Islet of Langerhans (tissue), 1 donor: ENCODE measurements at regions not wholly inside any gene's neighbourhood (a gene's known extent, or its start where the extent isn't known, plus 50 kb on each side); places are given as distances from the start of the nearest gene placed in this dataset.
"Not testable (repeated sequence)": the region's sequence is repeated elsewhere in the genome, so short reads cannot be mapped to it uniquely, and the experiment has no call there.

ENCODE experiments used
- FAIRE-seq: peaks from one replicate; lab custom pipeline; 2011; peaks lifted over from hg19 to GRCh38; lab: Jason Lieb, UNC

- no peak for FAIRE-seq
Observed at GRCh38 chrX:148268673-148269072, 231.7 kb upstream of the AFF2 start.

- no peak for FAIRE-seq
Observed at GRCh38 chrX:148269513-148269912, 230.9 kb upstream of the AFF2 start.

GRCh38 chrX:148270499-148270898, 229.9 kb upstream of the AFF2 start:
- FAIRE-seq, result no peak

GRCh38 chrX:148271263-148271662, 229.2 kb upstream of the AFF2 start:
- no peak for FAIRE-seq

- no peak for FAIRE-seq
Observed at GRCh38 chrX:148281920-148282319, 218.5 kb upstream of the AFF2 start.

GRCh38 chrX:148282504-148282903, 217.9 kb upstream of the AFF2 start:
- FAIRE-seq, result no peak

- no peak for FAIRE-seq
Observed at GRCh38 chrX:148284056-148284455, 216.4 kb upstream of the AFF2 start.

GRCh38 chrX:148284821-148285220, 215.6 kb upstream of the AFF2 start:
- no peak for FAIRE-seq

- FAIRE-seq, result no peak
Observed at GRCh38 chrX:148288451-148288850, 212.0 kb upstream of the AFF2 start.

GRCh38 chrX:148290041-148290440, 210.4 kb upstream of the AFF2 start:
- FAIRE-seq, result no peak

- no peak for FAIRE-seq
Observed at GRCh38 chrX:148290931-148291330, 209.5 kb upstream of the AFF2 start.

GRCh38 chrX:148298737-148299136, 201.7 kb upstream of the AFF2 start:
- FAIRE-seq, result no peak

- not testable (repeated sequence) for FAIRE-seq
Observed at GRCh38 chrX:148305214-148305613, 195.2 kb upstream of the AFF2 start.

- FAIRE-seq, result no peak
Observed at GRCh38 chrX:148309413-148309812, 191.0 kb upstream of the AFF2 start.

GRCh38 chrX:148310426-148311165, 189.8 kb upstream of the AFF2 start:
- no peak for FAIRE-seq

GRCh38 chrX:148311544-148311943, 188.9 kb upstream of the AFF2 start:
- FAIRE-seq, result no peak

- FAIRE-seq, result no peak
Observed at GRCh38 chrX:148314876-148315275, 185.5 kb upstream of the AFF2 start.

GRCh38 chrX:148316446-148316845, 184.0 kb upstream of the AFF2 start:
- FAIRE-seq, result no peak

- peak; percentile 21 for FAIRE-seq
Observed at GRCh38 chrX:148322906-148323305, 177.5 kb upstream of the AFF2 start.

- FAIRE-seq, result no peak
Observed at GRCh38 chrX:148333989-148334388, 166.4 kb upstream of the AFF2 start.

- FAIRE-seq, result no peak
Observed at GRCh38 chrX:148337873-148338272, 162.5 kb upstream of the AFF2 start.

GRCh38 chrX:148354916-148355315, 145.5 kb upstream of the AFF2 start:
- no peak for FAIRE-seq

- no peak for FAIRE-seq
Observed at GRCh38 chrX:148361641-148362040, 138.8 kb upstream of the AFF2 start.

- FAIRE-seq, result no peak
Observed at GRCh38 chrX:148363471-148364235, 136.8 kb upstream of the AFF2 start.
